C4-2B (cell line): ENCODE measurements at regions not wholly inside any gene's neighbourhood (a gene's known extent, or its start where the extent isn't known, plus 50 kb on each side); places are given as distances from the start of the nearest gene placed in this dataset.

ENCODE experiments used
- ZFX ChIP-seq: fragments of 450-650 bp; IDR thresholded peaks from 2 replicates; pipeline ENCODE4 v1.6.1; 2017
- TF ChIP-seq, protein P1 (sequence below): fragments of 450-650 bp; conservative IDR thresholded peaks from 2 replicates; pipeline ENCODE4 v1.5.1; 2017; ENCODE audit warnings: mild to moderate bottlenecking

DNA sequence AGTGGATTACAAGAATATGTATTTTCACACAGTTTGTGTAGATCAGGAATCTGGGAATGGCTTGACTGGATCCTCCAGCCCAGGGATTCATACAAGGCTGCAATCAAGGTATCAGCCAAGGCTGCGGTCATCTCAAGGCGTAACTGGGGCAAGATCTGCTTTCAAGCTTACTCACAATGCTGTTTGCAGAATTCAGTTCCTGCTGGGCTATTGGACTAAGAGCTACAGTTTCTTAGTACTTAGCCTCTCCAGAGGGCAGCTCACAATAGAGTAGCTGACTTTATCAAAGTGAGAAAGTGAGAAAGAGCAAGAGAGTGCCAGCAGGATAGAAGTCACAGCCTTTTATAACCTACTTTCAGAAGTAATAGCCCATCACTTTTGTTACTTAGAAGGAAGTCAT is 211.0 kb downstream of the MAP2K6 start:
- TF ChIP-seq, protein P1, sequence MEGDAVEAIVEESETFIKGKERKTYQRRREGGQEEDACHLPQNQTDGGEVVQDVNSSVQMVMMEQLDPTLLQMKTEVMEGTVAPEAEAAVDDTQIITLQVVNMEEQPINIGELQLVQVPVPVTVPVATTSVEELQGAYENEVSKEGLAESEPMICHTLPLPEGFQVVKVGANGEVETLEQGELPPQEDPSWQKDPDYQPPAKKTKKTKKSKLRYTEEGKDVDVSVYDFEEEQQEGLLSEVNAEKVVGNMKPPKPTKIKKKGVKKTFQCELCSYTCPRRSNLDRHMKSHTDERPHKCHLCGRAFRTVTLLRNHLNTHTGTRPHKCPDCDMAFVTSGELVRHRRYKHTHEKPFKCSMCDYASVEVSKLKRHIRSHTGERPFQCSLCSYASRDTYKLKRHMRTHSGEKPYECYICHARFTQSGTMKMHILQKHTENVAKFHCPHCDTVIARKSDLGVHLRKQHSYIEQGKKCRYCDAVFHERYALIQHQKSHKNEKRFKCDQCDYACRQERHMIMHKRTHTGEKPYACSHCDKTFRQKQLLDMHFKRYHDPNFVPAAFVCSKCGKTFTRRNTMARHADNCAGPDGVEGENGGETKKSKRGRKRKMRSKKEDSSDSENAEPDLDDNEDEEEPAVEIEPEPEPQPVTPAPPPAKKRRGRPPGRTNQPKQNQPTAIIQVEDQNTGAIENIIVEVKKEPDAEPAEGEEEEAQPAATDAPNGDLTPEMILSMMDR: no peak
- no peak for TF ChIP-seq ZFX
